ENCODE measurements at regions not wholly inside any gene's neighbourhood (a gene's known extent, or its start where the extent isn't known, plus 50 kb on each side); places are given as distances from the start of the nearest gene placed in this dataset.
"Not testable (repeated sequence)": the region's sequence is repeated elsewhere in the genome, so short reads cannot be mapped to it uniquely, and the experiment has no call there.

DNA sequence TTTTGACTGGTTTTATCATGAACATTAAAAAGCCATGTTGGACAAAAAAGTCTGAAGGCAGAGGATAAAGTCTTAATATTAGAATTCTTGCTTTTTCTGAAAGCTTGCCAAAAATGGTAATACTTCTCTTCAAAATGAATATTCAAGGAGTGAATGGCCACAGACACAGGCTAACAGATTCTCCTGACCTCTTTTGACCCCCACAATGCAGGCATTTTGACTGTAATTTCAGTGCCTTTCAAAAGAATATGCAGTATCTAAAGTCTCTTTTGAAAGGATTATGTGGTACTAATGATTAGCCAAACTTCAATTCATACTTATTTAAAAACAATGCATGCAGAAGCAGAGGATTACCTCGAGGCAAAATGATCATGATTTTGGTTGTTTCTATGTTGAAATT, 557.8 kb upstream of the GCFC2 start:
- no peak for DNase-seq (ENCODE audit: low read depth)

DNA sequence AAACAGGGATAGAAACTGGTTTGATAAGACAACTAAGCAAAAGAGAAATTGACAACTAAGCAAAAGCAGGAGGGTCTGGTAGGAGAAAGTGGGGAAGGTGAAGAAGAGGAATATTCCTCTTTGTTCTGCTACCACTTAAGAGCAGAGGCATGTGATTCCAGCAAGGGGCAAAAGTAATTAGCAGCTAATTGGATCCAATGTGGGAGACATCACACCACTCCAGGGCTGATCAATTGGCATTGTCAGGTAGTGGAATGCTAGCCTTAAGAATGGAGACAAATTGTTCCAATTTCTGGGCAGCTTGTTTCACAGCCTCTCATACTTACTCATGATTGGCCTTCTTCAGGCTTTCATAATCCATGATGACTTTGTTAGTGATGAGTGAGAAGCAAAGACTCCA, 547.1 kb upstream of the GCFC2 start:
- no peak for DNase-seq (ENCODE audit: low read depth)

DNA sequence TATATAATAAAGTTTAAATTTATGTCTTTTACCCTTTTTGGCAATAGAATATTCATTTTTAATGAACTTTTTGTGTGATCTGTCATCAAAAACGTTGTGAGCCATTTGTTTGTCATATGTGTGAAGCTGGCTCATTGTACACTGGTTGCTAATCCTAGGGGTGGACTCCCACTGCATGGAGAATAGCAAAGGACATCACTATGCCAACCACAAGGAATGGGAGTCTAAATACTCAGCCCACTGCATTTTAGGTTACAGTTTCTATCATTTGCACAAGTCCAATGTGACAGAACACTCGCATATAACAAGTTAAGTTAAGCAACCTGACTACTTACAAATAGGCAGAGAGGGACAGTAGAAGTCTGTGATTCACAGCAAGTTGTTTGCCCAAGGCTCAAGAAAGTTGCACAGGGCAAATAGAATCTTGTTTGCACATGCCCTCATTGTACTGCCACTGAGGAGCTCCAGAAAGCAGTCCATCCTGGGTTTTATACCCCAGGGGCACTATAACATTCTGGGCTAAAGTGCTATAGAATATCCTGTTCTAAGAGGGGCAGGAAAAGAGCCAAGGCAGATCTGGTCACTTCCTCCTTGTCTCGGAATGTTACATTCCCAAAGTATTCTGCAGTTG, 545.9 kb upstream of the GCFC2 start:
- DNase-seq (ENCODE audit: low read depth): no peak

DNA sequence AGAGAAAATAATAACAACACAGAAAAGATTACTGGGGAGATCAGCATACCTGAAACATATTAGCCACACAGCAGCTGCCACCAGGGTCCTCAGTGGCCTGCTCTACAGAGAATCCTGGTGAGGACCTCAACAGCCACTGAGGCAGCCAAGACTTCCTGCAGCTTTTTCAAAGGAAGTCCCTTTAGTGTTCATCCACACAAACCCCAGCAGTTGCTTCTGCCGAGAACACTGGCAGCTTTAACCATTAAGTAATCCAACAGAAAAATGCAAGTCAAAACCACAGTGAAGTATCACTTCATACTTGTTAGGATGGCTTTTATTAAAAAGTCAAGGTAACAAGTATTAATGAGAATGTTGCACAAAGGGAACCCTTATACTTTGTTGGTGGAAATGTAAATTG, 542.0 kb upstream of the GCFC2 start:
- no peak for DNase-seq (ENCODE audit: low read depth)

DNA sequence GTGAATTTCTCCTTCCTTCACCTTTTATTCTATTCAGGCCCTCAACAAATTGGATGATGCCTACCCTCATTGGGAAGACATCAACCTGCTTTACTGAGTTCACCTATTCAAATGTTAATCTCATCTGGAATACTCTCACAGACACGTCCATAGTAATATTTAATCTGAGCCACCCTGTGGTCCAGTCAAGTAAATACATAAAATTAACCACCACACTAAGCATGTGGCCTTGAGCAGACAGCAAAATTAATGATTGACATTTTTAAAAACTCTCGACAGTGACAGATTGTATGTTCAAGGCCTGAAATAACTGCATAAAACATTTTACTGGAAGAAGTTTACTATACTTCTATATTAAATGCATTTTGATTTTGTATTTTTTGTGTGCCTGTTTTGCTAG, 540.6 kb upstream of the GCFC2 start:
- DNase-seq (ENCODE audit: low read depth): no peak

DNA sequence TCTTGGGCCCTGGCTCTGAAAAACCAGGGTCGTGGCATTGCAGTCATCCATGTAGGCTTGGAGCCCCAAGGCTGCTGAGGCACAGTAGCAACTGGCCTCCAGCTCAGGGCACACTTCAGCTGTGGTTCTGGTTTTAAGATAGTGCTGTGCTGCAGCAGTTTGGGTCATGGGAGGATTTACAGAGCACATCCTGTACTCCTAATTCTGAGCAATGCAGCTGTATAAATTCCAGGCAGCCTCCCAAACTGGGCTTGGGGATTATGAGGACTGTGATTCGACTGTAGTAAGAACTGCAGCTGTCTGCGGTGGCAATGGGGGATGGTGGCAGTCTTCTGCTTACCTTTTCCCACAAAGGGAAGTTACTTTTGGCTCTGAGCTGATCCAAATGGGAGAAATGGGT, 536.3 kb upstream of the GCFC2 start:
- no peak for DNase-seq (ENCODE audit: low read depth)

DNA sequence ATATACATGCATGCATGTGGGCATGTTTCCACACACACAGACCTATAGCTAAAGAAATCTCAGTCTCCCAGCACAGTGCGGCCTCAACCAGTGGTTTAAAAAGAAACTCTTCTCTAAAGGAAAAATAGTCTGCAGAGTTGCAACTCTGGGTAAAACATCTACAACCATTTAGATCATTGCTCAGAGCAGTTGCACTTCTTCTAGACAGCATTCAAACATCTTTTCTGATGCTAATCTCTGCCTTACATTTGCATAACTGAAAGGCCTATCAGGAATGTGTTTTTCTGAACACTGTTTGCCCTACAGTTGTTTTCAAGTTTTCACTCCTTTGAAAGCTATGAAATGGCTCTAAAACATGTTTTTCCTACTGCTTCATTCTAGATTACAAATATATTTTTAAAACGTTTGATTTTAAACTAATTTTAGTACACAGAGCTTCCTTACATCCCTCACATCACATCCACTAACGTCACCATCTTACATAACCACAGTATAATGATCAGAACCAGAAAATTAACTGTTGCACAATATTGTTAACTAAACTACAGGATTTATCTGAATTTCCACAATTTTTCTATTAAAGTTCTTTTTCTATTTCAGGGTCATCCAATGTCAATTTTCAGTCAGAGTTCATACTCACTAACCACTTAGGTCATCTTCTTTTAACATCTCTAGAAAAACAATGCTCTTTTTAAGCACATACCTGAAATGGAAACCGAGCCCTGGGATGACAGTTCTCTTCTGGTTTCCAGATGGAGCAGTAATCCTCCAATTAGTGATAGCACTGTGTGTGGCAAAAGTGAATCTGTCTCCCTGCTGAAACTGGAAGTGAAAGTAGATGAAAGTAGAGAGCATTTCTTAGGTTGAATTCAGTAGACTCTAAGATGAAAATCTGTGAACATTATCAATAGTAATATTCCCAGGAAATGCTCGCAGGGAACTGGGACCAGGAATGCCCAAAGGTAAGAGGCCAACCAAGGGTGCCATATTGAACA, 501.6 kb upstream of the GCFC2 start:
- no peak for DNase-seq (ENCODE audit: low read depth)

DNA sequence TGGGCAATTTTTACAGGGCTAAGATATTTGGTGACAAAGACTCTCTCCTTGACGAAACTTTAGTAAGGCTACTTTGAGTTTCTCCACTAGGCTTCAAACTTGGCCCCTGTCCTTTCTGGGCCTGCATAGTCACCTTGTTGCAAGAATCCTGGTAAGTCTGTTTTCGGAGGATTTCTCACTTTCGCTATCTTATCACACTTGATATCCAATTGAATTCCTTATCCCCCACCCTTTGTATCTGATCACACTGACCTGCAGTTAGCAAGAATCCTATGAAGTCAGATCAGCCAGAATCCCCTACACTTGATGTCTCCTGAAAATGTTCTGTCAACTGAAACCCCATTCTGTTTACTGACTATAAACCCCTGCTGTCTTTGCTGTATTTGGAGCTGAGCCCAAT, 499.8 kb upstream of the GCFC2 start:
- no peak for DNase-seq (ENCODE audit: low read depth)

DNA sequence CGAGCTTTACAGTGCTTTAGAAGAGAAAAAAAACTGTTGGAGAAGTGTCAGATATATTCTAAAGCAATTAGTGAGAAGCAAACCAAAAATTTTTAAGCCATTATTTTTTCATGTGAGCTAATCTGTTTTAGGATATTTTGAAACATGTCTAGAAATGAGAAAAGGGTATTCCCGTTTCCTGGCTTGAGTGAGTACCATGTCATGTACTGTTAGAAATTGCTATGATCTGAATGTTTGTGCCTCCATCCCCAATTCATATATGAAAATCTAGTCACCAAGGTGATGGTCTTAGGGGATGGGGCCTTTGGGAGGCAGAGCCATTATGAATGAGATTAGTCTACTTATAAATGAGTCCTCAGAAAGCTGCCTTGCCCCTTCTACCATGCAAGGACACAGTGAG, 493.3 kb upstream of the GCFC2 start:
- DNase-seq (ENCODE audit: low read depth): no peak

DNA sequence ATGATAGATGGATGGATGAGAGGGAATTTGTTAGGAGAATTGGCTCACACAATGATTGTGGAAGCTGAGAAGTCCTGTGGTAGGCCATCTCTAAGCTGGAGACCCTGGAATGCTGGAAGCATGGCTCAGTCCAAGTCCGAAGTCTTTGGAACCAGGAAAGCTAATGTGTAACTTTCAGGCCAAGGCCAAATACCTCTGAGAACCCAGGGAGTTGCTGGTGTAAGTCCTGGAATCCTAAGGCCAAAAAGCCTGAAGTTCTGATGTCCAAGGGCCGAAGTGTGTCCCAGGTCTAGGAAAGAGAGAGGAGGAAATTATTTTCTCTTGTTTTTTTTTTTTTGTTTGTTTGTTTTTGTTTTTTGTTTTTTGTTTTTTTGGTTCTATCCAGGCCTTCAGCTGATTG, 492.2 kb upstream of the GCFC2 start:
- no peak for DNase-seq (ENCODE audit: low read depth)

DNA sequence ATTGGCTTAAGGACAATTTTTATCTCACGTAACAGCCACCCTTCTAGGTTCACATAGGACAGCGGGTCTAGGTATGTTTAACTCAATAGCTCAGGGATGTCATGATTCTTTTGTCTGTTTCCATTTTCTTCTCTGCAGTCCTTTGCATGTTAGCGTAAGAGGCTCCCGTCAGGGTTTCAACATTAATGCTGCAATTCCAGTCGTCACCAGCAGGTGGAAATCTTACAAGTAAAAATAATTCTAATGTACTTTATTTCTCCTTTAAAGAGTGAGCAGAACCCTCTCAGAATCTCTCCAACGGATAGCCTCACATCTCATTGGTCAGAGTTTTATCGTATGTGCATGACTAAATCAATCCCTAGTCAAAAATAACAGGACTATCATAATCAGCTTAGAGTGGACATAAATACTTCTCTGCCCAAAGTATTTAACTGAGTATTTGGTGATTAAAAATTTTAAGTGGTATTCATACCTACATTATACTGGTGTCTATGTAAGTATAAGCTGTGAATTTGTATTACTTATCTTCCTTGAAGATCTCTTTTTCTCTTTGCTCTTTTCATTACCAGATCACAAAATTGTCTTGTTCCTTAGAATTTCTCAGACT, 487.2 kb upstream of the GCFC2 start:
- peak; percentile 51 for DNase-seq (ENCODE audit: low read depth)

DNA sequence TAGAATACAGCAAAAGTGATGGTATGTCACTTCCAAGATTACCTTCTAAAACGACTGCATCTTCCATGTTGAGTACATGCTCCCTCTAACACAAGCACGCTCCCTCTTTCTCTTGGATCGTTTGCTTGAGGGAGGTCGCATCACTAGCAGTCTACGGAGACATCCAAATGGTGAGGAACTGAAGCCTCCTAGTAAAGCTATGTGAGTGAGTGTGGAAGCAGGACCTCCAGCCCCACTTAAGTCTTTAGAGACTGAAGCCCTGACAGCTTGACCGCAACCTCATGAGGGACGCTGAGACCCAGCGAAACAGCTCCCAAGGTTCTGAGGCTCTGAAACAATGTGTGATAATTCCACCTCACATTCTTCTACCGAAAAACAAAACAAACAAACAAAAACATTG, 486.7 kb upstream of the GCFC2 start:
- no peak for DNase-seq (ENCODE audit: low read depth)

DNA sequence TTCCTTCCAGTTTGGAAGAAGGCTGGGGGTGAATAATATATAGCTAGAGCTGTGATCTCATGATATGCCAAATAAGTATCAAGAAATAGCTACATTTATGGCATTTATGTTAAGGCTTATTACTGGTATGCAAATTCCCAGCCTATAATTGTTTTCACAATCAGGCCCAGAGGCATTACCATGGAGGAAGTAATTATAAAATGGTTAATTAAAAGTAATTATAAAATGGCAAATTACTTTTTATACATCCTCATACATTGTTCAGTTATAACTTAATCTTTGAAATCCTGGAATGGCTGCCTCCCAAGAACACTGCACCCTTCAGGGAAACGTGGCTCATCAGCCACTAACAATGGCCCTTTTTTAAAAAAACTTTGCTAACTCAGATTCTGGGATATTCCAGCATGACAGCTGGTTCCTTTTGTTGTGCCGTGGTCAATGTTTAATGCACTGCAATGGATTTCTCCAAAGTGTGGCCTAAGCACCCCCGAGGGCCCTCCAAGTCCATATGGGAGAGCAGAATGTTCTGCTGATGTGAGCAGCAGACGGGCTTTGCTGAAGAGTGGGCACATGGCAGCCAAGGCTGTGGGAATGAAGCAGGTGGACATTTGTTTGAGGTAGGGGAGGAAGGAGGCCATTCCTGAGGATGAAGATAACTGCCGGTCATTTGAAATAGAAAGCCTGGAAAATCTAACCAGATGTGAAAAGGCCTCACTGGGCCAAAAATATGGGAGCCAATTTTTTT, 483.5 kb upstream of the GCFC2 start:
- no peak for DNase-seq (ENCODE audit: low read depth)

DNA sequence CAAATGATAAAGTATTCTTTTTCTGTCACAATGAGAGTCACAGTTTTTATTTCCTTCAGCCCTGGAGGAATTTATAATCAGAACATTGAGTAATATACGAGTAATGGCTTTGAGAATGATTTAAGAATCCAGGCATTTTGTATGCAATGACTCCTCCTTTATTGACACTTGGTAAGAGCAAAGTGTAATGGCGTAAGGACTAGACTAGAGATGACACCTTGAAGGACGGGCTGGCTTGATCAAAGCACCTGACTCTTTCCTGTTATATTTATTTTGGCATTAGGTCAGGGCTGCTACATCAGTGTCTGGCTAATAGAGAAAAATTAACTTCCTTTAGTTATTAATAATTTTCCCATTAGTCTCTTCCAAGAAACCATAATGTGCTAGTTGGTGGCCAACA, 482.4 kb upstream of the GCFC2 start:
- DNase-seq (ENCODE audit: low read depth): no peak

DNA sequence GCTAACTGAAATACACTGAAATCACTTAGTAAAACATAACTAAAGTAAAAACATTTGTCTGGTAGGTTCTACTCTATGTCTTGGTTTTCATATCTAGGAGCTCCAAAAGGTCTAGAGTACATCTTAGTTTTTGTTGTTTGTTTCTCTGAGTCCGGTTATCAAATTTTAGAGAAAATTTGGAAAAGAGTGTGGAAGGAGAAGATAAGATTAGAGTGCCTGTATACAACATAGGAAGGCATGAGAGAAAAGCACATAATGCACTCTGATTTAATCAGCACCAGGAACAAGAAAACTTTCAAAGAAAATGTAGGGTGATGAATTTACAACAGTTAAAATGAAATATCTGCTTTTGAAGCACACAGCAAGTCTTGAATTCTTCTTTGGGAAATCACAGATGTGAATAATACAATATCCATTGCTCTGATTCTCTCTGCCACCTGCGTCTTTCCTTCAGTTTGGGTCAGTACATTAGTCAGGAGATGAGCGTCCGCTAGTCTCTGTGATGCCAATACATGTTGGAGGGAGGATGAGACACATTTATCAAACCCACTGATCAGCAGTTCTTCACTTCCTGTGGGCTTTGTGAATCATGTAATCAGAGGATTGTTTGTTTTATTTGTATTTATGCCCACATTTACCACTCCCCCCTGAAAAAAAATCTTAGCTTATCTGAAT, 477.8 kb upstream of the GCFC2 start:
- no peak for DNase-seq (ENCODE audit: low read depth)

DNA sequence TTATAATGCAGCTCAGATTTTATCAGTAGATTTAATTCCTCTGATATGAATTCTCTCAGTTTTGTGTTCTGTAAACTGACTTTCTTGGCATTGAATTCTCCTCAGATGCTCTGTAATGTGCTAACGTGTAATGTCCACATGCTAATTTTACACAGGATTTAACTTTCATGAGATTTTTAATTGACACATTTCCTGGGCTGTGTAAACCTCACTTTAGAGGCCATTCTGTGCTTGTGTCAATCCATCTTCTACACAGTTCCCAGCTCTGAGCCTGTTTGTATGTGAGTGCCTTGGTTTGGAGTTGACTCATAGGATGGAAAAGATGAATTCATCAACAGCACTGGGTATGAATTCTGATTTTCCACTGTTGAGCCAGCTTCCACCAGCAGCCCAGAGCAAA, 476.7 kb upstream of the GCFC2 start:
- no peak for DNase-seq (ENCODE audit: low read depth)

DNA sequence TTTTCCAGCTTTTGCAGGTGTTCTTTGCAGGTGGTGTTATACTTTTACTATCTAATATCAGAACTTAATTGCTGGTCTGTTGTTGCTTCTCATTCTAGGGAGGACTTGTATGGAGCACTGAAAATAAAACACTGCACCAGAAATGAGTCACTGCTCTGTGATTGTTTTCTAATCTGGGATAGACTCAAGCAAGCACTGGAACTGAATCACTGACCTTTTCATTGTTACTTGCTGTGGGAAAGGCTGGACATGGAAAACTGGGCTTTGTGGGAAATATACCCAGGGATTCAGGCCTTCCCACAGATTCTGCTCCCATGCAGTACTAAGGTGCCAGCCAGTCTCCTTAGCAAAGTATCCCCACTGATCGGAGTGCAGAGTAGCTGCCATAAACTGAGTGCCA, 470.0 kb upstream of the GCFC2 start:
- DNase-seq (ENCODE audit: low read depth): peak; percentile 19

DNA sequence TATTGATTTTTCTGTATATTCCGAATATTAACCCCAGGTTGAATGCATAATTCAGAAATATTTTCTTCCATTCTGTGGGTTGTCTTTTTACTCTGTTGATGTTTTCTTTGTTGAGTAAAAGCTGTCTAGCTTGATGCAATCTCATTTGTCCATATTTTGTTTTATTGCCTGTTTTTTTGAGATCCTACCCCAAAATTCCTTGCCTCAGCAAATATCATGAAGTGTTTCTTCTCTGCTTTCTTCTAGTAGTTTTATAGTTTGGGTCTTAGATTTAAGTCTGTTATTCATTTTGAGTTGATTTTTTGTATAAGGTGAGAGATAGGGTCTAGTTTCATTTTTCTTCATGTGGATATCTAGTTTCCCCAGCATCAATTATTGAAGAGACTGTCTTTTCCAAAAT, 467.9 kb upstream of the GCFC2 start:
- no peak for DNase-seq (ENCODE audit: low read depth)

DNA sequence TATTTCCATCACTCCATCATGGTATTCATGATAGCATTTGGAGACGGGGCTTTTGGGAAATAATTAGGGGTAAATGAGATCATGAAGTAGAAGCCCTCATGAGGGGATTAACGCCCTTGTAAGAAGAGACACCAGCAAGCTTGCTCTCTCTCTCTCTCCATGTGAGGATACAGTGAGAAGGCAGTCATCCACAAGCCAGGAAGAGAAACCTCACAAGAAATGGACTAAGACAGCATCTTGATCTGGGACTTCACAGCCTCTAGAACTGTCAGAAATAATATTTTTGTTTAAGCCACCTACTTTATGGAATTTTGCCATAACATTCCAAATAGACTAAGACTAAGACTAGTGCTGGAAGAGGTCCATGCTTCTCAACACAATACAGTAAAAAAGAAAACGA, 464.6 kb upstream of the GCFC2 start:
- DNase-seq (ENCODE audit: low read depth): no peak

DNA sequence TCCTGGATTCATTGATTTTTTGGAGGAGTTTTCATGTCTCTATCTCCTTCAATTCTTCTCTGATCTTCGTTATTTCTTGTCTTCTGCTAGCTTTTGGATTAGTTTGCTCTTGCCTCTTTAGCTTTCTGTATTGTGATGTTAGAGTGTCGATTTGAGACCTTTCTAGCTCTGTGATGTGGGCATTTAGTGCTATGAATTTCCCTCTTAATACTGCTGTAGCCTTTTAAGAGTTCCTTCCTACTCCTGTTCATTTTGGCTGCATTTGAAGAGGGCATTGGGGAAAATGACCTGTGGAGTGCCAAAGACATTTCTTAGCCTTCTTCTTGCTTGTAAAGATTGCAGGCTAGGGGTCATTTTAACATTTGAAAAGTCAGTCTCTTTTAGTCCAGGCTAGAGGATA, 463.8 kb upstream of the GCFC2 start:
- DNase-seq (ENCODE audit: low read depth): no peak

DNA sequence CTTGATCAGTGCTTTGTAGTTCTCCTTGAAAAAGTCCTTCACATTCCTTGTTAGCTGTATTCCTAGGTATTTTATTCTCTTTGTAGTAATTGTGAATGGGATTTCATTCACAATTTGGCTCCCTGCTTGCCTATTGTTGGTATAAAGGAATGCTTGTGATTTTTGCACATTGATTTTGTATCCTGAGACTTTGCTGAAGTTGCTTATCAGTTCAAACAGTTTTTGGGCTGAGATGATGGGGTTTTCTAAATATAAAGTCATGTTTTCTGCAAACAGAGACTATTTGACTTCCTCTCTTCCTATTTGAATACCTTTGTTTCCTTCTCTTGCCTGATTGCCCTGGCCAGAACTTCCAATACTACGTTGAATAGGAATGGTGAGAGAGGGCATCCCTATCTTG, 462.5 kb upstream of the GCFC2 start:
- not testable (repeated sequence) for DNase-seq (ENCODE audit: low read depth)

DNA sequence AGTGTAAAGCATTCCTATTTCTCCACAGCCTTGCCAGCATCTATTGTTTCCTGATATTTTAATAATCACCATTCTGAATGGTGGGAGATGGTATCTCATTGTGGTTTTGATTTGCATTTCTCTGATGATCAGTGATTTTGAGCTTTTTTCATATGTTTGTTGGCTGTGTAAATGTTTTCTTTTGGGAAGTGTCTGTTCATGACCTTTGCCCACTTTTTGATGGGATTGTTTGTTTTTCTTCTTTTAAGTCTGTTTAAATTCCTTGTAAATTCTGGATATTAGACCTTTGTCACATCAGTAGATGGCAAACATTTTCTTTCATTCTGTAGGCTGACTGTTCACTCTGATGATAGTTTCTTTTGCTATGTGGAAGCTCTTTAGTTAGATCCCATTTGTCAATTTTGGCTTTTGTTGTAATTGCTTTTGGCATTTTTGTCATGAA, 461.5 kb upstream of the GCFC2 start:
- not testable (repeated sequence) for DNase-seq (ENCODE audit: low read depth)
